Adrenal gland (tissue), 9 donors: ENCODE measurements at regions not wholly inside any gene's neighbourhood (a gene's known extent, or its start where the extent isn't known, plus 50 kb on each side); places are given as distances from the start of the nearest gene placed in this dataset.

Source experiments
- DNase-seq, 7 donors: peaks; one replicate each; pipeline ENCODE4 v3.0.0-alpha.2; 2019 to 2020
- H3K27ac ChIP-seq, 5 donors: fragments of 200-600 bp; sonication (generic) in 4 of 5; 1 replicate in 3 of 5; 2 replicates in 2 of 5; pipeline versions ENCODE4 v1.5.1 to v1.8.0; 2016 to 2020; ENCODE audit warnings: mild to moderate bottlenecking in 1 of 5
- H3K27me3 ChIP-seq: fragments of 200-600 bp; 2 replicates; pipeline ENCODE4 v1.8.0; 2021
- H3K36me3 ChIP-seq, 2 donors: fragments of 200-600 bp; replicated peaks in 1 of 2; 1 replicate in 1 of 2; 2 replicates in 1 of 2; pipeline versions ENCODE4 v1.5.1 to v1.8.0; 2018 to 2022
- H3K4me1 ChIP-seq, 2 donors: fragments of 200-600 bp; replicated peaks in 1 of 2; 1 replicate in 1 of 2; 2 replicates in 1 of 2; pipeline versions ENCODE4 v1.5.1 to v1.8.0; 2018 to 2021
- H3K4me3 ChIP-seq, 4 donors: fragments of 200-600 bp; sonication (generic) in 3 of 4; one replicate each; pipeline ENCODE4 v1.5.1; 2016 to 2018
- H3K9me3 ChIP-seq, 3 donors: fragments of 200-600 bp; sonication (generic) in 1 of 3; replicated peaks in 1 of 3; 1 replicate in 2 of 3; 2 replicates in 1 of 3; pipeline versions ENCODE4 v1.5.1 to v1.8.0; 2016 to 2021
- POLR2A ChIP-seq, 2 donors: fragments of 450-650 bp; IDR thresholded peaks; one replicate each; pipeline ENCODE4 v1.6.1; 2017; ENCODE audit warnings: antibody characterized with exemption in 2 of 2, mild to moderate bottlenecking in 2 of 2, moderate library complexity in 1 of 2
- WGBS, 4 donors: extraction: QIAGEN DNeasy Blood & Tissue Kit in 2 of 4; methylation state at CpG; one replicate each; pipeline versions ENCODE4 v1.1.5 to v1.1.7; 2013 to 2017; 5-methylcytosine and 5-hydroxymethylcytosine counted together
- intact Hi-C, 2 donors: fragments of 100-400 bp; cut with DNase I; formaldehyde crosslinking; loops; one replicate each; pipeline versions ENCODE4 v1.14.1 to v1.15.0; 2022 to 2023
- TF ChIP-seq, protein P1 (sequence below), 6 experiments: fragments of 450-650 bp in 4 of 6; fragments of 200-600 bp in 2 of 6; sonication (generic) in 1 of 6; IDR thresholded peaks; 1 replicate in 5 of 6; 2 replicates in 1 of 6; pipeline versions ENCODE4 v1.5.1 to v1.8.0; 2016 to 2021; ENCODE audit warnings: antibody characterized with exemption in 6 of 6, mild to moderate bottlenecking in 2 of 6, moderate library complexity in 1 of 6
- donor health status: healthy with polysubstance abuse.
- donor health status: Bipolar disorder and iron deficiency.
- donor health status: DM: yes; HTN: yes; CAD: no.
- donor health status: DM: no; HTN: no; CAD: no.
- donor health status: DM: no; HTN: no; CAD: no.

DNA sequence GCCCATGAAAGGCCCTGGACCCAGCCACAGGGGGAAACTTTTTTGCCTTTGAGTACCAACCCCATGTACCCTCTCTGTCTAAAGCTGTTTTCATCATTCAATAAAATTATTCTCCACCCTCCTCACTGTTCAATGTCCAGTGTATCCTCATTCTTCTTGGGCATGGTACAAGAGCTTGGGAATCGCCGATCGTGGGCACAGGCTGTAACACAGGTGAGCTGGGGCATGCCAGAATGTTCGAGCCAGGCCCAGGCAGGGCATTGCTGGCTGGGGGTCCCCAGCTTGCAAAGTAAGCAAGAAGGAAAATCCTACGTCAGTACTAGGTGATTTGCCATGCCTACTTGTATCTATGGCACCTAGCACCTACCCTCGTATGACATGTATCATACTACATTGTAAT is 162.1 kb upstream of the NOL4 start:
- Histone ChIP-seq H3K36me3 (no peaks in the 10 kb centered on the region), H3K9me3 (no peaks in the 10 kb centered on the region), H3K4me3 (no peak overlapping the region), H3K4me1 (no peaks in the 10 kb centered on the region), H3K27me3 (no peaks in the 10 kb centered on the region), H3K27ac (no peak overlapping the region)
- intact Hi-C loops = no loop called here
- no peak for TF ChIP-seq POLR2A (IDR thresholded peaks at IDR 0.05)
- TF ChIP-seq, protein P1, sequence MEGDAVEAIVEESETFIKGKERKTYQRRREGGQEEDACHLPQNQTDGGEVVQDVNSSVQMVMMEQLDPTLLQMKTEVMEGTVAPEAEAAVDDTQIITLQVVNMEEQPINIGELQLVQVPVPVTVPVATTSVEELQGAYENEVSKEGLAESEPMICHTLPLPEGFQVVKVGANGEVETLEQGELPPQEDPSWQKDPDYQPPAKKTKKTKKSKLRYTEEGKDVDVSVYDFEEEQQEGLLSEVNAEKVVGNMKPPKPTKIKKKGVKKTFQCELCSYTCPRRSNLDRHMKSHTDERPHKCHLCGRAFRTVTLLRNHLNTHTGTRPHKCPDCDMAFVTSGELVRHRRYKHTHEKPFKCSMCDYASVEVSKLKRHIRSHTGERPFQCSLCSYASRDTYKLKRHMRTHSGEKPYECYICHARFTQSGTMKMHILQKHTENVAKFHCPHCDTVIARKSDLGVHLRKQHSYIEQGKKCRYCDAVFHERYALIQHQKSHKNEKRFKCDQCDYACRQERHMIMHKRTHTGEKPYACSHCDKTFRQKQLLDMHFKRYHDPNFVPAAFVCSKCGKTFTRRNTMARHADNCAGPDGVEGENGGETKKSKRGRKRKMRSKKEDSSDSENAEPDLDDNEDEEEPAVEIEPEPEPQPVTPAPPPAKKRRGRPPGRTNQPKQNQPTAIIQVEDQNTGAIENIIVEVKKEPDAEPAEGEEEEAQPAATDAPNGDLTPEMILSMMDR (IDR thresholded peaks at IDR 0.05) = no peak
- WGBS, 4 donors = 76 to 88% (median 85%) methylated on average over 6 of the region's 6 CpGs
- no peak for DNase-seq

DNA sequence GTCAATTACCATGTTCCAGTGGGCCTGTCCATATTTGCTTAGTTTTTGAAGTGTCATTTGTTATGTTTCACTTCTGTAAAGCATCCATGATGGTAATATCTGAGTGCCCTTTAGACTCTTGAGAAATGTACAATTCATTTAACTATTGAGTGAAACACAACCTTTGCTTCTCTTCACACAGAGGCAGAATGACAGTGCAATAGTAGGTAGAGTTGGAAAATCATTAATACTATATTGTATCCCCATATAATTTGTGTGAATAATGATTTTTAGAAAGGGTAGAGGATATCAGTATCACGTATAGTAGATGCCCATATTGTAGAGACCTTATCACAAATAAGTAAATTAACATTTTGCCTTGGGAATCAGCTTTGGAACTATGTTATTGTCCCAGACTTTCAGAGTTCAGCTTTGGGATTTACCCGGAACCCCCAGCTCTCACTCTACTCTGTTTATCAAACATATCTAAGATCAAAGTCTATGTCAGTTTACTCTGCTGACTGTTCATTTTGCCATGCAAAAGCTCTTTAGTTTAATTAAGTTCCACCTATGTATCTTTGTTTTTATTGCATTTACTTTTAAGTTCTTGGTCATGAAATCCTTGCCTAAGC is 172.7 kb upstream of the NOL4 start:
- no peaks in the 10 kb centered on the region for H3K36me3 ChIP-seq
- DNase-seq = no peak
- no peak overlapping the region for H3K4me3 ChIP-seq
- H3K4me1 ChIP-seq = no peaks in the 10 kb centered on the region
- H3K9me3 ChIP-seq = no peaks in the 10 kb centered on the region
- no peaks in the 10 kb centered on the region for H3K27me3 ChIP-seq
- 61 to 82% (median 71%) methylated on average over 2 of the region's 2 CpGs for WGBS, 4 donors
- intact Hi-C loops = no loop called here
- TF ChIP-seq POLR2A (IDR thresholded peaks at IDR 0.05) = no peak
- TF ChIP-seq, protein P1 (IDR thresholded peaks at IDR 0.05) = no peak
- H3K27ac ChIP-seq = no peak overlapping the region

DNA sequence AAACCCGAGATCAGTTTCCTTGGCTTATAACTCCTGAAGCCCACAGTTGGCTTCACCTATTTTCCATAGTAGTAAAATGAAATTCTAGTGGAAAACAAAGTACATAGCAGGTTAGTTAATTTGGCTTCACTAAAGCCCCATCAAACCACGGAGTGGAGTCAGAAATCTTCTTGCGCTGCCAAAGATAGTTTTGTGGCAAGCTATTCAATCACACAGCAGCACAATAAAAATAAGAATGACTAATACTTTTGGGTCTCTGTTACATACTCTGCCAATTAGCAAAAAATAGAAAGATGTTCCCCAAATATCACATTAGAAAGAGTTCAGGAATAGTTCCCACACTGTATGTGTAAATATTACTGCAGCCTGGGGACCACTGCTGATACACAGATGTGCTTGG is 175.2 kb upstream of the NOL4 start:
- Histone ChIP-seq H3K27ac (no peak overlapping the region), H3K4me1 (no peaks in the 10 kb centered on the region), H3K36me3 (no peaks in the 10 kb centered on the region), H3K27me3 (no peaks in the 10 kb centered on the region), H3K4me3 (no peak overlapping the region), H3K9me3 (no peaks in the 10 kb centered on the region)
- 68 to 81% (median 79%) methylated on average over 3 of the region's 3 CpGs for WGBS, 4 donors
- intact Hi-C loops = no loop called here
- DNase-seq = no peak
- TF ChIP-seq, protein P1 (IDR thresholded peaks at IDR 0.05) = no peak
- TF ChIP-seq POLR2A (IDR thresholded peaks at IDR 0.05) = no peak

DNA sequence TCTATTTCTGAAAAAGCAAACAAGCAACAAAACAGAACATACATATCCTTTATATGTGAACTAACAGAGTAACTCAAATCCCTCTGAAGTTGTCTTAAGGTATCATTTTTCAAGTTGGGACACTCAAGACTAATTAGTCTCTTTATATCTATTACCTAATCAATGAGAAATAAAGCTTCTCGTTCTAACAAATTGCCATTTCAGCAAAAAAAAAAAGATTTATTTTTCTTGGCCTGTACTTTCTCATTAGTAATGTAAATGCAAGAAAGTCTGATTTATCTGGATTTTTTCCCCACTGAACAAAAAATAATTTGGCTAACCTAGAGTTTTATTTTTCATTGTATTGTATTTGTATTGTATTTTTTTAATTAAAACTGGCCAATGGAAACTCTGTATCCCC is 176.1 kb upstream of the NOL4 start:
- H3K27ac ChIP-seq = no peak overlapping the region
- H3K9me3 ChIP-seq = no peaks in the 10 kb centered on the region
- TF ChIP-seq, protein P1 (IDR thresholded peaks at IDR 0.05) = no peak
- no peak for TF ChIP-seq POLR2A (IDR thresholded peaks at IDR 0.05)
- H3K27me3 ChIP-seq = no peaks in the 10 kb centered on the region
- 51 to 75% (median 63%) methylated on average over 1 of the region's 1 CpG for WGBS, 4 donors
- H3K4me1 ChIP-seq = no peaks in the 10 kb centered on the region
- no peak overlapping the region for H3K4me3 ChIP-seq
- H3K36me3 ChIP-seq = no peaks in the 10 kb centered on the region
- no peak for DNase-seq
- intact Hi-C loops = no loop called here
